ENCODE measurements at regions not wholly inside any gene's neighbourhood (a gene's known extent, or its start where the extent isn't known, plus 50 kb on each side); places are given as distances from the start of the nearest gene placed in this dataset.

DNA sequence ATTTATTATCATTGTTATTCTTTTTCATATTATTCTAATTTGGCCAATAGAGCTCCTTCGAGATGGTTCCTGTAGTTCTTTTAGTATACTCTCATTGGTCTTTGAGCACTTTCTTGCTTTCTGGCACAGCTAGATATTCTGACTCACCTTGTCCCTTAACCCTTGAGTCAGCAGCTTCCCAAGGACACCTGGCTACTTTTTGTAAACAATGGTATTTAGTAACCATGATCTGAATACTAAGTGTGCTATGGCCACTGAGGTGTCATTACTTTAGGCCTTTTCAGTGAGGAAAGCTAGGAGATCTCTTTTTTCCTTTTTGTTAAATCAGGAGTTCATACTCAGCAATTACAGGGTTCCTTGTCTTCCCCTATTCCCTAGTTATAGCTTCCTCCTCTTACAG, 126.5 kb upstream of the CITED2 start:
- DNase-seq (ENCODE audit: low read depth) = no peak

DNA sequence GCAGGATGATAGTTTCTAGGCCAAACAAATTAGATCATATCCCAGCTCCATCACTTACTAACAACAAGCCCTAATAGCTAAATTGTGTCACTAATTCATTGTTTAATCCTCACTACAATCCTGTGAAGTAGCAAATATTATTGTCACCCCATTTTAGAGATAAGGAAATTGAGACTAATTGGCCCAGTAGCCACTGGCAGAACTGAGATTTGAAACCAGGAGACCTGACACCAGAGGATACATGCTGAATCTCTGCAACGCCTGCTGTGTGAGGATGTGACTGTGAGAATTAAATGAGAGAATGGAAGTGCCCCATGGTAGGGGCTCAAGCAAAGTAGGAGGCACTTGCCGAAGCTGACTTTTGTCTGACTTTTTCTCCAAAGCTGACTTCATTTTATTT, 124.3 kb upstream of the CITED2 start:
- DNase-seq (ENCODE audit: low read depth) = no peak

DNA sequence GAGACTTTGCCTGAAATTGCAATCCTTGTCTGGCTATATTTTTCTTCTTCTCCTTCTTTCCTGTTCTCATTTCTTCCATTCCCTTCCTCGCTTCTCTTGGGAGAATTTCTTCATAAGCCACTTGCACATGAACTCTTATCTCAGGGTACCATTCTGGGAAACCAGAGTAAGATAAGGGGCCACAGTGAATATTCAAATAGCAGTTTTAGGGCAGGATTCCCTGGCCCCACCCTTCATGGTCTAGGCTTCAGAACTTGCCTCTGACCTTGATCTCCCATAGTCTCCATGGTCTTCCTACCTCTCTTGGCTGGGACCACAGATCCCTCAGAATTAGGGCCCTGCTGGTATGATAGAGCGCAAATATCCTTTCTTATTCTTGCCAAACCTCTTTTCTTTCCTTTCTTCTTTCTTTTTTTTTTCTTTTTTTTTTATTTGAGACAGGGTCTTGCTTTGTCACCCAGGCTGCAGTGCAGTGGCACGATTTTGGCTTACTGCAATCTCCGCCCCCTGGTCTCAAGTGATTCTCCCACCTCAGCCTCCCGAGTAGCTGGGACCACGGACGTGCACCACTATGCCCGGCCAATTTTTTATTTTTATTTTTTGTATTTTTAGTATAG, 123.0 kb upstream of the CITED2 start:
- DNase-seq (ENCODE audit: low read depth) = no peak

DNA sequence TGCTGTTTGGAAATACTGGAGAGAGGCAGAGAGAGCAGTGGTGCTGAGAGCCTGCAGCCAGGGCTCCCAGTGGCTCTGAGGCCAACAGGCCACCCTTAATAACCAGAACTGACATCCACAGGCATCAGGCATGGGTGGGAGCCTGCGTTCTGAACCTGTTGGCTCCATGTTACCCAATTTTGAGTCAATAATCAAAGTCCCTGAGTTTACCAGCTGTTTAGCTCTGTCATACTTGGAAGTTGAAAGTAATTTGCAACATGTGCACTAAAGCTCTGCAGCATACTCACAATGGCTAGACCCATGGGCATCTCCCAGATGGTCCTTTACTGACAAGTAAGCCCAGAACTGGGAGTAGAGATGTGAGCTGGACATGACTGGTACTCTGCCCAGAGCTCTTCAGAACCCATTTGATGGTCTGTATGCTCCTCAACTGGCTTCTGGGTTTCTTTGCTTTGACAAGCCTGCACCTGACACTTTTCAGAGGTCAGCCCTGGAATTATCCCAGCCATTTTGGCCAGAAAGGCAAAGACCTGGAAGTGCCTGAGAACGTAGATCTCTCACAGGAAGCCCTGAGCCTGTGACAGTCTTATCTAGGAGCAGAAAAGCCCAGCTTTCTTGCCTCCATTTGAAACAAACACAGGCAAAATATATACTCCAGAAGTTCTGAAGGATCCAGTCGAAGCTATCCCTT, 122.4 kb upstream of the CITED2 start:
- no peak for DNase-seq (ENCODE audit: low read depth)

DNA sequence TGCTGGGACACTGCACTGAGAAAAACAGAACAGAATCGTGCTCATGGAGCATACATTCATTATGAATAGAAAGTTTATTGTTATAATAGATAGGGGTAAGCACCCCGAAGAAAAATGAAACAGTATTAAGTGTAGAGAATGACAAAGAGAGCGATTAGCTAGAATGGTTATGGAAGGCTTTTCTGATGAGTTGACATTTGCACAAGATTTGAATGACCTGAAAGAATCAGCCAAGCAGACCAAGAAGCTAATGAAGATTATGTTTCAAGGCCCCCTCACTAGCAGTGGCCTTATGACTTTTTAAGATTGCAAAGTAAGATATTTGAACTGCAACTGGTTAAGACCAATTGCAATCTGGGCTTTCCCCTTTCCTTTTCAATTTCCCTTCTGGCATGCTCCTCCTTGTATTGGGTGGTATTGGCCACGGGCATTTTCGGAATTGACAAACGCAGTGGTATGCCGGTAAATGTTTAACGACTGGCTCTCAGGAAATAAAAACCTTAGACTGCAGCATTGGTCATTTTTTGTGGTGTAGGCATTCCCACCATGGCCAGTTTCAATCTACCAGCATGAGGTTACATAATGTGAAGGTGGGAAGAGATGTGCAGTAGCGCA, 120.0 kb upstream of the CITED2 start:
- no peak for DNase-seq (ENCODE audit: low read depth)

DNA sequence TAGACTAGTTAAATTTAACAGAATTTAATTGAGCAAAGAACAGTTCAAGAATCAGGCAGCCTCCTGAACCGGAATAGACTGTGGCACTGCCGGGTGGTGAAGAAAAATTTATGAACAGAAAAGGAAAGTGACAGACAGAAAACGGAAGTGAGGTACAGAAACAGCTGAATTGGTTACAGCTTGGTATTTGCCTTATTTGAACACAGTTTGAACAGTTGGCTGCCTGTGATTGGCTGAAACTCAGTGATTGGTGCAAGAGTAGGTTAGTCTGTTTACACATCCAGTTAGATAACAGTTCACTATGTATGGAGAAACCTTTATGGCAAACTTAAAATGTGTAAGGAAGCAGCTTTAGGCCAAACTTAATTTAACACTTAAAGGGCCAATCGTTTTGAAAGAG, 116.0 kb upstream of the CITED2 start:
- no peak for DNase-seq (ENCODE audit: low read depth)

DNA sequence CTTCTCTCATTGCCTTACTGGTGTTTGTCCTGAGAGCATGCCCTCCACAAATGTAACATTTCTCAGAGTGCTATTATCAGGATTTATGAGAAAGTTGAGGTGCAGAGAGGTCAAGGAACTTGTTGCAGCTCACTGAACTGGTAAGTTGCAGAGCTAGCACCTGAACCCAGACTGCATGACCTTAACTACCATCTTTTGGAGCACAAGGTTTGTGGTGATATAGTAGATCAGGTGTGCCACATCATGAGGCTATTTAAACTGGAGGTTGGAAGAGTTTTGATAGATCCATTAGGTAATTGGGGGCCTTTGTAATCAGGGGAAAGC, 112.0 kb upstream of the CITED2 start:
- DNase-seq (ENCODE audit: low read depth) = no peak

DNA sequence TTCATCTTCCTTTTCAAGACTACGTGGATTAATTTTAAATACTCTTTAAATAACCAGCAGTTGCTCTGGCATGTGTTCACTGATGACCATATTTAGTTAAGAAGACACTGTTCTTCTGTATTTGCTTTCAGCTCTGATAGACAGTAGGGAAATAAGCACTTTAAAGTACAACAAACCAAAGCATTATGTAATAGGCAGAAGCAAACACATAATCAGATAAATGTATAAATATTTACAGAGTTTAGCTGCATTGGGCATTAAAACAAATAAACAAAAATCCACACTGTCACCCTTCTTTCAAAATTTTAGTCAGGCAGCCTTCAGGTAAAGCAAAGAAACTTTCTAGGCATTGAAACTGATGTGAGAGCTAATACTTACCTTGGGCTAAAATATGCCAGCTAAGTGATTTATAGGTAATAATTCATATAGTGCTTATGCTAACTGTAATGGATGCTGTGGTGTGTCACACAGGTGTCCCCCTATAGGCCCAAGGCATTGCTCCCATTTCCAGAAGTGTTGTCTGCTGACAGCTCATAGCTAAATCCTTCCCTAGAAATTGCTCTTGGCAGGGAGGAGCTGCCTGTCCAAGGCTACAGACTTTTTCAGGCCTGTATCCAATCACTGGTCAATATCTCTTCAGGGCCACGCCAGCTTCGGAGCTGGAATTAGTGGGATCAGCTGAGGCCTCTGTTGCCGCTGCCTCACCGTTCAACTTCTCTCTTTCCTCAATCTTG, 111.5 kb upstream of the CITED2 start:
- DNase-seq (ENCODE audit: low read depth) = no peak

DNA sequence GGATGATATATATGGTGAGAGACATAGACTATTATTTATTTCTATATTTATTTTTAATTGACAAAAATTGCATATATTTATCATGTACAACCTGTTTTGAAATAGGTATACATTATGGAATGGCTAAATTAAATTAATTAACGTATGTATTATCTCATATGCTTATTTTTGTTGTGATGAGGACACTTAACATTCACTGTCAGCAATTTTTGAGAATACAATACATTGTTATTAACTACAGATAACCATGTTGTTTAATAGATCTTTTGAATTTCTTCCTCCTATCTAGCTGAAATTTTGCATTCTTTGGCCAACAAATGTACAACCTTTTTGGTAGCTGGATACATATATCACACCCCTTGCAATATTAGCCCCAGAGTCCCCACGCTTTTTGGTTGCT, 110.7 kb upstream of the CITED2 start:
- no peak for DNase-seq (ENCODE audit: low read depth)

DNA sequence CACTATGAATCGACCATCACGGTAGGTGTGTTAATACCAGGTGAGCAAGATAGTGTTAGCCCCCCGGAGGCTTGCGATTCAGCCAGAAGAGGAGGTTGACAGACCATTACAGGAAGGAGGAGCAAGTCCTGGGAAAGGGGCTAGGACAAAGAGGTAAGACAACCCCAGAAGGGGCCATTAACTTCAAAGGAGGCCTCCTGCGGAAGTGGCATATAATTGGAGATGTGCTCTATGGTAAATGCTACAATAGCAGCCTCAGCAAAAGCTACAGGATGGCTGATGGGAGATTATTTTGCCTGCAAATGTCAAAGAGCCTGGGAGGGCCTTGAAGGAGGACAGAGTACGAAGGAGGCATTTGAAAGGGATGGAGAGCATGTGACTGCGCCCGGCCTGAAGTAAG, 108.6 kb upstream of the CITED2 start:
- DNase-seq (ENCODE audit: low read depth) = no peak

DNA sequence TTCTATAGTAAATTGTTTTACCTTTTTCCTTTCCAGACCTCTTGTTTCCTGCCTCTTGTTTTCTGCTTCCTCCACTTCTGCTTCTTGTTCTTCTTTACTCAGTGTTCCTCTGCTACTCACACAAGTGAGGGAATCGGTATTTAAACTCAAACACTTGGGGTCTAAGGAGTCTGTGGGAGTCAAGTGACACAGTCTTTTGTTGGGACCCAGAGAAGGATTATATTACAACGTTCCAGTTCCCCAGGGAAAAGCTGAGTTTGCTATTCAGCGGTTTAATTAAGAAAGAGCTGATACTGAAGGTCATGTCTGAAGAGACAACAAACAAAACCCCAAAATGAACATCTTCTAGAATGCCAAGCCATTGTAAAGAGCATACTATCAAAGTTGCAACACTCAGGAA, 107.8 kb upstream of the CITED2 start:
- no peak for DNase-seq (ENCODE audit: low read depth)

DNA sequence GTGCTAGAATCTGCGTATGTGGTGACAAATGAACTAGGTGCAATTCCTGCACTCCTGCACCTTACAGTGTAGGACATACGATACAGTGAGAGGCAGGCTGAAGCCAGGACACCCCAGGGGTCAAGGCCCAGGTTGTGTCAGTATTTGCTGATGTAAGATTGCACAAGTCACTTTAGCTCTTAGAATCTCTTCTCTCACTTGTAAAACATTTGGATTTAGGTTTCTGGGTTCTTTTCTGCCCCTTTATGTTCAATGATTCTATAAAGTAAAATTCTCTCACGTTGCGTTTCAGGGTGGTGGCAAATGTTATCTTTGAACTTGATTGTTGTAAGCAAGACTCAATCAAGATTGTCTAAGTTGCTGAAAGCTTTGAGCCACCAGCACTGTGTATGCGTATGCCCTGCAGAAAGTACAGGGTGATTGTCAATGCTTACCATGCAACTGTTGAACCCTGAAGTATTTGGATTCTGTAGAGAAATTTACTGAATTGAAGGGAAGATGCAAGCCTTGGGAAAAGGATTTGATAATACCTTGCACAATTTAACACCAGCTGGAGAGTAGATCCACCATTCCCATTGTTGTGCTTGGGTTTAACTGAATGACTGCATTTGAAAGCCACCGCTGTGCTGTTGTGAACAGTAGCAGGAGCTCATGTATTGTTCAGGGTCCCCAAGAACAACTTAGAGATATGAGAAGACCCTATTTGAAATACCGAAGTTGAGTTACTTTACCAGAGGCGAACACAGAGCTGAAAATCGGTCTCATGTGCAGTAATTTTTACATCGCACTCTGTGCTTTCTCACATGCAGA, 106.1 kb upstream of the CITED2 start:
- DNase-seq (ENCODE audit: low read depth) = no peak

DNA sequence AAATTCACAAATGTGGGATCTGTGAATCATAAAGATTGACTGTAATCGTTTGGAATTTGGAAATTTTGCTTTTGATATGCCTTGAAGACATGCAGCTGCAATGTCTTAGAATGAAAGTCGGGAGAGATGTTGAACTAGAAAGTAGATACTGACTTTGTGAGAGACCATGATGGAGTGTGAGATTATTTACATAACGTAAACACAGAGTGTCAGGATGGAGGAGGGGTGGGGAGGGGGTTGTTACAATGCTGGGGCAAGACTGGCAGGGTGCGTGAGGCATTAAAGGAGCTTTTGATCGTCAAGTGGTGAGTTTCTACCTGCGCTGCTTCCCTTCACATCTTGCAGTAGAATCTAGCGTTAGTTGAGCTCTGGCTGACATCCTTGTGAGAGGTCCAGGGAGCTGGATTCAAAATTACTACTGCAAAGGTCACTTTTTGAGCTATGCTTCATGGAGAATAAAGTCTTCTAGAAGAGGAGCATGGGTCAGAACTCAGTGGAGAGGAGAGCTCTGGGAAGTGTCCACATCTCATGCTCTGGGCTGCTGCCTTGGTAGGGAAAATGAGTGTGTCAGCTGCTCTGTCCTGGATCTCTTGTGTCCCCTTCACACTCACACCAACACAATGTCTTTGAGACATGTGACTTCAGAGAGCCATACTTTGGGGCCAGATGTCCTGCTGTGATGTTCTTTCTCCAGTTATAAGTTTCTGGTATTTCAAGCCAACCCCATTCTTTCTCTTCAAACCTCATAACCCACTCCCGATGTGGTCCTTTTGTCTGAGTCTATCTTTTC, 105.2 kb upstream of the CITED2 start:
- DNase-seq (ENCODE audit: low read depth) = no peak

DNA sequence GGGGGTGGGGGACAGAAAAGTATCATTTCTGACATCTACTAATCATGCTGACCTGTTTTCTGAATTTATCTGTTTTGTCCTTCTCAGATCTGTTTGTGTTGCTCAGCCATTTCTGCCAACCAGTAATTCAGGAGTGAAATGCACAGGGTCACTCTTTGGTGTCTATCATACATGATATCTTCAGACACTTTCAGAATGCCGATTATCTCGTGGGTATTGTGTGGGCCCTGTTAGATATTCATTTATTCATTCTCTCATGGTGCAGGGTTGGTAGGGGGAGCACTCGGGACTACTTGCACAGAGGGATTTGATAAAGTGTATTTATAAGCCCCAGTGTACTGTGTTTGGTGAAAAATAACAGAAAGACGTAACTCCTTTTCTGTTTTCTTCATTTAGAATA, 101.2 kb upstream of the CITED2 start:
- DNase-seq (ENCODE audit: low read depth) = no peak

DNA sequence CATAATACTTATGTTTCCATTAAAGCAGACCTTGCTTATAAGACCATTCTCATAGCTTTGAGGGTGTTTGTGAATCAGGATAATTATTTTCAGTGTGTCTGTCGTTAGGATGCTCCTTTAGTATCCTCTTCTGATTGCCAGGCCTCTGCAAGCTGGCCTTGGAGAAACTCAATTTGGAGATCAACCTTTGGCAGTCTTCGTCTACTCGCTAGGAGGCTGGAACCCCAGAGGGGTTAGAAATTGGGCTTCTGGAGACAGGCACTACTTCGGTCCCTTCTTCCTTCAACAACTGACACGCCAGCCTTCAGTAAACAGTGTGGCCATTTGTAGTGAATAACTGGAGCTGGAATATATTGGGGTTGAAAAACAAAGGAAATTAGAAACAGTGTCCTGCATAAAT, 100.8 kb upstream of the CITED2 start:
- no peak for DNase-seq (ENCODE audit: low read depth)

DNA sequence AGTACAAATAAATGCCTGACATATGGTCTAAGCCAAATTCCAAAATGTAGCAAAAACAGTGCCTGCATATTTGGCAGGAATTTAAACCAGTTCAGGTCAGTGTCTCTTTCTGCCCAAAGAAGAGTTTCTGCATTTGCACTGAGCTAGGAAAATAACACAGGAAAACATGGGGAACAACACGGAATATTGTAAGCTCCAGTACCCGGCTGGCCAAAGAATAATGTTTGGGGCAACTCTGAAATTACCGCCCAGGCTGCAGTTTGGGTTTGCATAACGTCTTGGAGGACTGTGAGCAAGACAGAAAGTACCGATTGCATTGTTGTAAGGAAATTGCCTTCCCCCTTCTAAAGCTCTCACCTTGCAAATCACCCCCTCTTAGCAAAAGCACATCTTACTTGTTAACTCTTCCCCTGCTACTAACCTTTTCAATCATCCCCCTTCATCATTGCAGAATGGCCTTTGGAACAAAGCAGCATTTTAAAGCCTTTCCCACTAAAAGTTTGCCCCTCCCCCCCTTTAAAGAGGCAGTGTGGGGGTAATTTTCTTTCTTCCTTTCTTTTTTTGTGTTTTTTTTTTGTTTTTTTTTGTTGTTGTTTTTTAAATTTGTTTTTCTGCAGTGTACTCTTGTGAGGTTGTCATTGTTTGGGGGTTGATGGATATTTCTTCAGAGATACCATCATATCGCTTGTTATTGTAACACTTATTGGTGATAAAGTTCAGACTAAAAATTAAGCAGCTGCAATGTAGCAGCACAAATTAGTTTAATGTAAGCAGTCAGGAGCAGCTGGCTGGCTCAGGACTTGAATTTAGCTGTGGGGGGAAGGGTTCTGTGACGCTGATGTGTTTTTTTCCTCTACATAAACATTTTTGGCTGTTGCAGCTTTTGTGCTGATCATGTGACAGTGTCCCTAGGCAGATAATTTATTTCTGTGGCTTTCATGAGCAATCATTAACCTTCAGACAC, 100.0 kb upstream of the CITED2 start:
- no peak for DNase-seq (ENCODE audit: low read depth)

DNA sequence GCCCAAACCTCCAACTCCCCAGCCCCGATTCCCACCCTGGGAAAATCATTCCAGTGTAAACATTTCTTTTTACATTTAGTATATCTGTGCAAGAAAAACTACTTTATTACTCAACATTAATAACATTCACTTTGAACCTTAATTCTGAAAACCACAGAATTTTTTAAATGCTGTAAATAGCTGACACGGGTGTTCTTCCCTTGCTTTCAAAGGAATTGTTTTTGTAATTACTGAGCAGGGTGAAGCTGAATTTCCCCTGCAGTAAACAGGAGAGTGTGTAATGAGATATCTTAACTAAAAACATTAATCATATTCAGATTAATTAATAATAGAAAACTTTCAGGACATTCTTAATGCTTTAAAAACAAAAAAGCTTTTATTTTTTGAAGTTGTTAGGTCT, 99.3 kb upstream of the CITED2 start:
- DNase-seq (ENCODE audit: low read depth) = no peak

DNA sequence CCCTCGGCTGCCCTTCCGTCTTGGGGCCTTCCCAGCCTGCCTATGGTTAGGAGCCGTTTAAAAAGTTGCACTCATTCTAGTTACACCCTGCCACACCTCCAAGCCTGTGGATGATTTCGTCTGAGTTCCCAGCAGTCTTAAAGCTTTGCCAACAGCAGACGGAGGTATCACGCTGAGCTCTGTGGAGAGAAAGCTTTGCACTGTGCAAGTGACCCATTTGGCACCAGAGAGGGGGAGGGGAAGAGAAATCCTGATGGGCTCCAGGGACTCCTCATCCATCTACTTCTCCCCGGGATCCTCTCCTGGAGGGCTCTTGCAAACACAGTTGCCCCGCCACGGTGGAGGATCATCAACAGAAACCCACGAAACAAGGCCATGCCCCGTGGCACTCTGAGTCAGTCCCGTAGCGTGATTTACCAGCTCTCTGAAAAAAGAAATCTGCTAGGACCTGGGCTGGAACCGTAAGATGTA, 98.8 kb upstream of the CITED2 start:
- no peak for DNase-seq (ENCODE audit: low read depth)

DNA sequence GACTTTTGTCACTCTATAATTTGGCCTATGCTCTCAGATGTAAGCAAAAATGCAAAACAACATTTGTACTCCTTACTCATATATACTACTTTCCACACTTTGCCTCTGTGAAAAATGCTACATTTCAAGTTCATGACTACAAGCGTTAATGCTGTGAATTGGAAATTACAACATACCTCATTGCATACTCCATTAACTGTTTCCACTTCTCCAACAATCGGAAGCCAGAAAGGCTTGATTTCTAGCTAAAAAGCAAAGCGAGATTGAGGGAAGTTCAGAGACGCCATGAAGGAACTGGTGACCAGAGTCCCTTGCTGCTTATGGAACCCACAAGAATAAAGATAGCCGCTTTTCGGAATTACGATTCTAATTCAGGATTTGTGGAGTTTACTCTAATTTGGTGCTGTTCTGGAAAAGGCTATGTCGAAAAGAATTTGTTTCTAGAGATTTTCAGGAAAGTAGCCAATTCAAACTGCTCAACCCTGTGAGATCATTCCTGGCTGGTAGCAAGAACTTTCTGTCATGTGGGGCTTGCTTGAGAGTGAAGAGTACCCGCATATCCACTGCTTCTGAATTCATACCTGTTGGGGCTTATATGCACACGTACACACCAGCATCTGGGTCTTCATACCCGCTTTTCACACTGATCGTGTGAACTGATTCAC, 98.0 kb upstream of the CITED2 start:
- DNase-seq (ENCODE audit: low read depth) = no peak

DNA sequence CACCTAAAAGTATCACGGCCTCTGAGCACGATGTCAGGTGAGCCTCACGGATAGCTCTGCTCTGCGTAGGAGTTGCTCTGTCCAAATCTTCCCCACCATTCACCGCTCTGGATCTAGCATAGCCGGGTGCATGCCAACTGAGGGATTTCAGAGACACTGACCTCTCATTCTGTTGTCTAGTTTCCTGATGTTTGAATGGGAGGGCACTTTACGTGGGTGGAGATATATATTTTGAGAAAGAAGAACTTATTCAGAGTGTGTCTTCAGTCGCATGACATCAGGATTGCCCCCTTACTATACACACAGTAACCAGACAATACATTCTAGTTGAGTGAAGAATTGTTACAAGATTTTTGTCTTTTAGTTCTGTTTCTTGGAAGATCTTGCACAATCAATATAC, 96.5 kb upstream of the CITED2 start:
- no peak for DNase-seq (ENCODE audit: low read depth)
